Aorta (tissue), 5 donors: ENCODE measurements at regions not wholly inside any gene's neighbourhood (a gene's known extent, or its start where the extent isn't known, plus 50 kb on each side); places are given as distances from the start of the nearest gene placed in this dataset.
"Not testable (repeated sequence)": the region's sequence is repeated elsewhere in the genome, so short reads cannot be mapped to it uniquely, and the experiment has no call there.

Experiments
- ATAC-seq: fragments of 200-7000 bp; cut with Tn5 transposase; one replicate; pipeline ENCODE4 v1.9.1; 2022; ENCODE audit warnings: moderate library complexity; ENCODE audit not compliant: low FRiP score
- DNase-seq, 2 donors: peaks; one replicate each; pipeline ENCODE4 v3.0.0-alpha.2; 2020
- H3K27ac ChIP-seq, 2 donors: one replicate each; pipeline ENCODE4 v1.5.1; 2013; ENCODE audit warnings: low read length in 2 of 2, mild to moderate bottlenecking in 2 of 2, moderate library complexity in 2 of 2, control low read depth in 1 of 2, inconsistent platforms in 1 of 2, low read depth in 1 of 2
- H3K27me3 ChIP-seq, 2 donors: one replicate each; pipeline ENCODE4 v1.6.1; 2013; ENCODE audit warnings: control low read depth in 1 of 2, low read length in 1 of 2, mild to moderate bottlenecking in 1 of 2, moderate library complexity in 1 of 2; ENCODE audit not compliant: insufficient read depth in 2 of 2, control insufficient read depth in 1 of 2
- H3K36me3 ChIP-seq, 2 donors: one replicate each; pipeline ENCODE4 v1.6.1; 2013; ENCODE audit warnings: control low read depth in 1 of 2, low read length in 1 of 2, mild to moderate bottlenecking in 1 of 2; ENCODE audit not compliant: insufficient read depth in 2 of 2, control insufficient read depth in 1 of 2
- H3K4me1 ChIP-seq, 2 donors: one replicate each; pipeline ENCODE4 v1.6.1; 2013; ENCODE audit warnings: low read length in 2 of 2, control low read depth in 1 of 2, mild to moderate bottlenecking in 1 of 2, moderate library complexity in 1 of 2; ENCODE audit not compliant: insufficient read depth in 2 of 2, control insufficient read depth in 1 of 2
- H3K4me3 ChIP-seq, 2 donors: one replicate each; pipeline ENCODE4 v1.5.1; 2013; ENCODE audit warnings: low read length in 2 of 2, control low read depth in 1 of 2, mild to moderate bottlenecking in 1 of 2
- H3K9me3 ChIP-seq: one replicate; pipeline ENCODE4 v1.6.1; 2013; ENCODE audit warnings: mild to moderate bottlenecking, low read length; ENCODE audit not compliant: control insufficient read depth
- WGBS, 2 donors: extraction: QIAGEN DNeasy Blood & Tissue Kit; methylation state at CpG; one replicate each; pipeline ENCODE4 v1.1.7; 2013; 5-methylcytosine and 5-hydroxymethylcytosine counted together
- intact Hi-C, 2 donors: fragments of 100-400 bp; cut with DNase I; formaldehyde crosslinking; loops; one replicate each; pipeline versions ENCODE4 v1.14.2 to v1.15.0; 2022
- donor health status: healthy with polysubstance abuse.
- donor health status: Bipolar disorder and iron deficiency.
- donor health status: DM: no; HTN: no; CAD: no.
- donor health status: DM: no; HTN: no; CAD: no.
- donor health status: DM: yes; HTN: yes; CAD: no.

- DNase-seq, ATAC-seq: not testable (repeated sequence)
- 83 to 84% methylated on average over 1 of the region's 1 CpG for WGBS, 2 donors
Measured at GRCh38 chr2:84168552-84168951, 290.5 kb downstream of the SUCLG1 start.

GRCh38 chr2:84165256-84165655, 293.8 kb downstream of the SUCLG1 start:
- DNase-seq (no peak), ATAC-seq (no peak)
- Histone ChIP-seq H3K4me1 (no peaks in the 10 kb centered on the region), H3K27me3 (no peaks in the 10 kb centered on the region), H3K9me3 (no peaks in the 10 kb centered on the region), H3K36me3 (no peaks in the 10 kb centered on the region), H3K4me3 (no peak overlapping the region), H3K27ac (no peak overlapping the region)
- intact Hi-C loops: no loop called here
- WGBS, 2 donors: 82 to 85% methylated on average over 2 of the region's 2 CpGs

More at GRCh38 chr2:84168552-84168951, 290.5 kb downstream of the SUCLG1 start:
- H3K36me3 ChIP-seq, H3K27me3 ChIP-seq, H3K4me3 ChIP-seq, H3K4me1 ChIP-seq, H3K27ac ChIP-seq, H3K9me3 ChIP-seq, intact Hi-C loops: not testable (repeated sequence)

- H3K9me3 ChIP-seq: no peaks in the 10 kb centered on the region
- ATAC-seq (no peak), DNase-seq (no peak)
- no peak overlapping the region for H3K4me3 ChIP-seq
- WGBS, 2 donors: 20 to 40% methylated on average over 1 of the region's 1 CpG
- intact Hi-C loops: no loop called here
- no peak overlapping the region for H3K27ac ChIP-seq
- no peaks in the 10 kb centered on the region for H3K27me3 ChIP-seq
- no peaks in the 10 kb centered on the region for H3K4me1 ChIP-seq
- no peaks in the 10 kb centered on the region for H3K36me3 ChIP-seq
Measured at GRCh38 chr2:84160453-84160852, 298.6 kb downstream of the SUCLG1 start.

GRCh38 chr2:84158605-84159004, 300.5 kb downstream of the SUCLG1 start:
- no peaks in the 10 kb centered on the region for H3K9me3 ChIP-seq
- DNase-seq: no peak
- no peak overlapping the region for H3K4me3 ChIP-seq
- no peaks in the 10 kb centered on the region for H3K4me1 ChIP-seq
- H3K36me3 ChIP-seq: no peaks in the 10 kb centered on the region
- WGBS, 2 donors: 88 to 89% methylated on average over 2 of the region's 2 CpGs
- H3K27ac ChIP-seq: no peak overlapping the region
- no peaks in the 10 kb centered on the region for H3K27me3 ChIP-seq
- intact Hi-C loops: no loop called here
- ATAC-seq: no peak

GRCh38 chr2:84152462-84152861, 306.6 kb downstream of the SUCLG1 start:
- H3K4me3 ChIP-seq: no peak overlapping the region
- no peaks in the 10 kb centered on the region for H3K9me3 ChIP-seq
- no peaks in the 10 kb centered on the region for H3K27me3 ChIP-seq
- WGBS, 2 donors: 73 to 76% methylated on average over 2 of the region's 2 CpGs
- H3K4me1 ChIP-seq: no peaks in the 10 kb centered on the region
- no peak for ATAC-seq
- DNase-seq: no peak
- H3K27ac ChIP-seq: no peak overlapping the region
- H3K36me3 ChIP-seq: no peaks in the 10 kb centered on the region
- intact Hi-C loops: no loop called here

- 77 to 83% methylated on average over 4 of the region's 4 CpGs for WGBS, 2 donors
- no peak for ATAC-seq
- H3K27me3 ChIP-seq: no peaks in the 10 kb centered on the region
- H3K9me3 ChIP-seq: peaks cover 1% of the 10 kb centered on the region
- H3K4me3 ChIP-seq: no peak overlapping the region
- DNase-seq: no peak
- H3K36me3 ChIP-seq: no peaks in the 10 kb centered on the region
- no peaks in the 10 kb centered on the region for H3K4me1 ChIP-seq
- H3K27ac ChIP-seq: no peak overlapping the region
- intact Hi-C loops: no loop called here
Measured at GRCh38 chr2:84144345-84144744, 314.7 kb downstream of the SUCLG1 start.

- no peak overlapping the region for H3K27ac ChIP-seq
- H3K27me3 ChIP-seq: no peaks in the 10 kb centered on the region
- intact Hi-C loops: no loop called here
- H3K9me3 ChIP-seq: no peaks in the 10 kb centered on the region
- 66 to 77% methylated on average over 3 of the region's 3 CpGs for WGBS, 2 donors
- no peak overlapping the region for H3K4me3 ChIP-seq
- DNase-seq (no peak), ATAC-seq (no peak)
- no peaks in the 10 kb centered on the region for H3K4me1 ChIP-seq
- H3K36me3 ChIP-seq: no peaks in the 10 kb centered on the region
Measured at GRCh38 chr2:84137034-84137433, 322.0 kb downstream of the SUCLG1 start.

- H3K9me3 ChIP-seq: no peaks in the 10 kb centered on the region
- H3K36me3 ChIP-seq: no peaks in the 10 kb centered on the region
- peaks cover 0 to 2% of the 10 kb centered on the region in 2 donors for H3K27me3 ChIP-seq
- ATAC-seq (no peak), DNase-seq (no peak)
- H3K27ac ChIP-seq: no peak overlapping the region
- intact Hi-C loops: no loop called here
- H3K4me1 ChIP-seq: no peaks in the 10 kb centered on the region
- 13 to 24% methylated on average over 1 of the region's 1 CpG for WGBS, 2 donors
- H3K4me3 ChIP-seq: no peak overlapping the region
Measured at GRCh38 chr2:84132370-84132769, 326.7 kb downstream of the SUCLG1 start.

- Histone ChIP-seq H3K27ac (no peak overlapping the region), H3K4me3 (no peak overlapping the region), H3K4me1 (no peaks in the 10 kb centered on the region), H3K36me3 (no peaks in the 10 kb centered on the region), H3K9me3 (no peaks in the 10 kb centered on the region), H3K27me3 (peaks cover 0 to 2% of the 10 kb centered on the region in 2 donors)
- 26 to 31% methylated on average over 1 of the region's 1 CpG for WGBS, 2 donors
- DNase-seq (no peak), ATAC-seq (no peak)
- intact Hi-C loops: no loop called here
Measured at GRCh38 chr2:84131278-84131830, 327.7 kb downstream of the SUCLG1 start.
